GM20000 (cell line): ENCODE measurements at regions not wholly inside any gene's neighbourhood (a gene's known extent, or its start where the extent isn't known, plus 50 kb on each side); places are given as distances from the start of the nearest gene placed in this dataset.
A peak's percentile ranks its signal among the peaks of the same experiment; 100 is the strongest.

Experiments used
- DNase-seq: peaks from one replicate; pipeline ENCODE4 v3.0.0; 2012; ENCODE audit warnings: low spot score
- CTCF ChIP-seq: IDR thresholded peaks from 2 replicates; pipeline ENCODE4 v1.5.1; 2012; ENCODE audit warnings: mild to moderate bottlenecking, control low read depth; ENCODE audit errors: extremely low read depth, missing control alignments

DNA sequence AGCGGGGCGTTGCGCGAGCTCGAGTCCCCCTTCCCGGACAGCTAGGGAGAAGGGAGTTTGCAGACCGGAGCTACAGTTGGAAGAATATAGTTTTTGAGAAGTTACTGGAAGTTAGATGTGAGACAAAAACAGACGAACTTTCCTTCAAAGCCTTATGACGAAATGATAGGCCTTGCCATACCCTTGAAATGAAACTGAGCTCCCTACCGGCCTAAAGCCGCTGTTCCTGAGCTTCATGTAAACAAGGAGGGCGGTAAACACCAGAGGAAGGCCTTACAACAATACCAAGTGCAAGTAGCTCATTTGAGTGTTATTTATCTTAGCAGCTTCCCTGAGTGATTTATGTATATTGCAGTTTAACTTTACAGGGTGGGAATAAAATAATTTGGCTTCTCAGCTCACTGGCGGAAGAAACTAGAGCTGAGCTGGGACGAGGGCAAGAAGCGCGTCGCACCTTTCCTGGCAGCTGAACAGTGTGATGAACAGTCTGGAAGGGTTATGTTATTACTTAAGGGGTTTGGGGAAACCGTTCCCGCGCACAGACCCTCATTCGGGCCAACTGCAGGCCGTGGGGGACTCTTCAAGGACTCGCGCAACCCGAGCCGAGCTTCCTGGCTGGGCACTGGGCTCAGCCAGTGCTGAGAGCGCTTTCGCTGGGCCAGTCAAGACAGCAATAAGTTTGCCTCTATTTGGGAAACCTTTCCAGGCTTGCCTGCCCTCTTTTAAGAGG lies 111.2 kb downstream of the KCNRG start:
- peak; percentile 49 for DNase-seq

DNA sequence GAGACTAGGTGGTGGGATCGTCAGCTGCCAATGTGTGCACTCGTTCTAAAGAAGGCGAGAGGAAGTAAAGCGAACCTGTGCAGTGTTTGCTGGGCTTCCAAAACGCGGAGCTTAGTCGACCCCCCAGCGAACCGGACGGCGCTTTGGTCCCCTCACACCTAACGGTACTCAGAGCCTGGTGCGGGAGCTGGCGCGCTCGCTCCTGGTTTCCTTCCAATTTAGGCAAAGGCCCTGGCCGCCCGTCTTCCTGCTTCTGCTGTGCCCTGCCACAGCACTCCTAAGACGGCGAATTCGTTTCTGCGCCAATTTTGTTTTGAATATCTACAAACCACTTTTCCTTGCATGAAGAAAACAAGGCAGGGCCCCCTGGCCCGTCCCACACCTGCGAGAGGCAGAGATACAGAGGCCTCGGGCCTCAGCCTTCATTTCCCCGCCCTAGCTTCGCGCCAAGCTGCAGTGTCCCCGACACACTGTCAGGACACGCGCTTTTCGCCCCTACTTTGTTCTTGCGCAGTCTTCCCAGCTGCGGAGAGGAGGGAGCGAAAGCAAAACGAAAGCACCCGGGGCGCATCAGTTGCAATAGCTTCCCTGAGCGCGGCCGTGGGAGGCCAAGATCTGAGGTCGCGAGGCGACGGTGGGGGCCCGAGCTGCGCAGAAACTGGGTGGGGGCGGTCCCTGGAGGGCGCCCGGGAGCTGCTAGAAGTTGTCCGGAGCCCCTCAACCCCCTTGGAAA lies 111.9 kb downstream of the KCNRG start:
- no peak for TF ChIP-seq CTCF
- peak; percentile 54 for DNase-seq

More for the DNA sequence above, 111.2 kb downstream of the KCNRG start:
- TF ChIP-seq CTCF = no peak

DNA sequence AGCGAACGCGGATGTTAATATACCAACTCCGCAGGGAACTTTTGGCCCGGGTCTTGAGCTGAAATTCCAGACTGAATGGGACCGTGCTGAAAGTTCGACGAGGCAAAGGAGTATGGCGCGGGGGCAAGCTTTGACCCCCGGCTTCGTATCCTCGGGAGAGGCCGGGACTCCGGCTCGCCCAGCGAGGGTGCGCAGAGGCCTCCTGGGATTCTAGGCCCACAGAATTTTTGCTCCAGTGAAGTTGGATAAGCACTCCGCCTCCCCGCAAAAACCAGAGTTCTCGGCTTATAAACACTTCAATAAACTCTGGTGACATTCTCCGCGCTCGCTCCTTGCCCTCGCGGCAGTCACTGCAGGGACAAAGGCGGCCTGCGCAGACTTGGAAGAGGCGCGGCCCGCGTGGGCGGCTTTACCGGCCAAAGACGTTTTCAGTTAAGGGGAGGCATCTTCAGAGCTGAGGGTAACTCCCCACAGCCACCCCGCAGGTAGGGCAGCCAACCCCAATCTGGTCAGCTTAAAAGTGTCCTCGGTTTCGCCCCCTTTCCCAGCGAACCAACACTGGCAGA lies 112.6 kb downstream of the KCNRG start:
- TF ChIP-seq CTCF = no peak
- no peak for DNase-seq

- TF ChIP-seq CTCF = no peak
- peak; percentile 60 for DNase-seq
Observed at GRCh38 chr13:50128428-50128931, 113.2 kb downstream of the KCNRG start.

DNA sequence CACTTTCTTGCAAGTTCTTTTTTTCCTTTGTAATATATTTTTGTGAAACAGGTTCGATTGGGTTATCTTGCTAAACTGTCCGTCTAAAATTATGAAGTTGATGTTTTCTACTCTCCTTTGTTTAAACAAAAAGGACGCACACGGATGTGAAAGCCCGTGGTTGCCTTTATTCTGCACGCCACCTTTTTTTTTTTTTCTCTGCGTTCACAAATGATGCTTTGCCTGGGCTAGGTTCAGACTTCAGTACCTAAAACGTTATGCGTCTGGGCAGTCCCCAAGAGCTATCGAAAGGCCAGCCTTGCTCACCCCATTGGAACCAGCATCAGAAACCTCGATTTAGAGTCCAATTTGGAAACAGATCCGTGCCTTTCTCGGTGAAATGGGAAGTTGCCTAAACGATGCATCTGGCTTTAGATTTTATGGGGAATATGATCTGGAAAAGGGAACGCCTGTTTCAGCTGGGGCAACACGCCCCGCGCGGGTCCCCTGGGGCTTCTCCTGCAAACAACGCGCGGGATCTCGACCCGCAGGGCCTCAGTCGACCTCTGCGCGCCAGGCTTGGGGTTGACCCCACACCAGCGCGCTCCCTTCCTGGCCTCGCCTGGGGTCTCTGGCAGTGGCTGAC lies 113.9 kb downstream of the KCNRG start:
- no peak for TF ChIP-seq CTCF
- peak; percentile 76 for DNase-seq

- DNase-seq = peak; percentile 35
- TF ChIP-seq CTCF = no peak
Observed at GRCh38 chr13:50129706-50130122, 114.5 kb downstream of the KCNRG start.
